Renal cortex interstitium (tissue), 11 donors: ENCODE measurements at regions not wholly inside any gene's neighbourhood (a gene's known extent, or its start where the extent isn't known, plus 50 kb on each side); places are given as distances from the start of the nearest gene placed in this dataset.
A peak's percentile ranks its signal among the peaks of the same experiment; 100 is the strongest.

Experiments used
- DNase-seq, 11 donors: peaks; one replicate each; pipeline ENCODE4 v3.0.0-alpha.2; 2013; ENCODE audit warnings: low read depth in 9 of 11, low spot score in 4 of 11; ENCODE audit errors: extremely low read depth in 1 of 11

- DNase-seq, result no peak
Observed at GRCh38 chr18:2417861-2418610, 153.3 kb downstream of the METTL4 start.

- DNase-seq, result no peak
Observed at GRCh38 chr18:2420367-2420766, 150.9 kb downstream of the METTL4 start.

- no peak for DNase-seq
Observed at GRCh38 chr18:2423761-2424160, 147.5 kb downstream of the METTL4 start.

DNA sequence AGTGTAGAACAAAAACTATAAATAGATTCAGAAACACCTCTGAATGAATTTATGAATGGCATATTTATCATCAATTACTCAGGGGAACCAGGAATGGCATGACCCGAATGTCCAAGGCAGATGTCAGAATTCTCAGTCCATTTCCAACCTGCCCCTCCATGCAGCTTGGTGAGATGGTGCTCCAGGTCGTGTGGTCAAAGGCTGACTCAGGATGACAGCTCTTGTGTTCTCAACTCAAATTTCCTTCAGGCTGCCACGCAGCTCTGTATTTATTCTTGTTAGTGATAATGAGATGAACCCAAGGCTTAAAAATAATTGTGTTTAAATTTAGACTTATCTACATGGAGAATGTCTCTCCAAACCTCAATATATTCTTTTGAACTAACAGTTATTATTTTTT, 146.9 kb downstream of the METTL4 start:
- DNase-seq, result no peak

GRCh38 chr18:2425426-2426317, 145.6 kb downstream of the METTL4 start:
- DNase-seq, result no peak

DNA sequence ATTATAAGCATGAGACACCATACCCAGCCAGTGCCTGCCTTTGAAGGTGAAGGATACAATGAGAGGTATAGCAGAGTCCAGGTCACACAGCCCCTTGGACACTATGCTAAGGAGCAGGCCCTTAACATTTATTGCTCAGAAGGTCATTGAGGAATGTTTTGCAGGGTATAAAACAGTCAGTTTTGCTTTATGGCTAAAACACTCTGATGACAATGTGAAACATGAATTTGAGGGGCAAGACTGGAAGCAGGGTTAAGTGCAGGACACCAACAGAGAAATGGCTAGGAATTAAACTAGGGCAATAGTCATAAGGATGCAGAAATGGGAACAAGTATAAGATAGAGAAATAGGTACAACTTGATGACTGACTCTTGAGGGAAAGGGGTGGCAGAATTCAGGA, 141.1 kb downstream of the METTL4 start:
- no peak for DNase-seq

GRCh38 chr18:2431806-2432205, 139.5 kb downstream of the METTL4 start:
- no peak for DNase-seq

- no peak for DNase-seq
Observed at GRCh38 chr18:2433366-2433765, 137.9 kb downstream of the METTL4 start.

- no peak for DNase-seq
Observed at GRCh38 chr18:2441544-2441943, 129.8 kb downstream of the METTL4 start.

- DNase-seq, result no peak
Observed at GRCh38 chr18:2442006-2442405, 129.3 kb downstream of the METTL4 start.

DNA sequence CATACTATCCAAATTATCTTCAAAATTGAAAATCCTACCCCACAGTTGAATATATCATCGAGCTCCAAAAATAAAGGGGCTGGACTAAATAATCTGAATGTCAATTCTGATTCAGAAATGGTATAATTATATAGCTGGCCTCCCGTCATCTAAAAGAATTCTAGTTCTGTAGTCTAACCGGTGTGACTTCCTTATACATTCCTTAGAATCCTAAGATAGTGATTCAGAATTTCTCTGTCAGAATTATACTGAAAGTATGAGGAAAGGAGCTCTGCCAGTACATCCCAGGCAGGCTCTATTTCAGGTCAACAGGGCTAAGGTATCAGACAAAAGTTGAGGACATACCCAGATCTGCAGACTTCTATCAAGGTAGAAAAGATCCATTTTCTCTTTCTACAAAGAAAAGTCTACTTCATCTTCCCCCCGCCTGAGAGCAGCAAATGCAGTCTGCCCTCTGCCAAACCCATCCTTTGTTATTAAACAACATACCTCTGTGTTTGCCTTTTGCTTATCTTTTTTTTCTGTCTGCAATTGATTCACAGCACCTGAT, 128.5 kb downstream of the METTL4 start:
- DNase-seq, result no peak

GRCh38 chr18:2444201-2444875, 127.0 kb downstream of the METTL4 start:
- DNase-seq, result no peak

DNA sequence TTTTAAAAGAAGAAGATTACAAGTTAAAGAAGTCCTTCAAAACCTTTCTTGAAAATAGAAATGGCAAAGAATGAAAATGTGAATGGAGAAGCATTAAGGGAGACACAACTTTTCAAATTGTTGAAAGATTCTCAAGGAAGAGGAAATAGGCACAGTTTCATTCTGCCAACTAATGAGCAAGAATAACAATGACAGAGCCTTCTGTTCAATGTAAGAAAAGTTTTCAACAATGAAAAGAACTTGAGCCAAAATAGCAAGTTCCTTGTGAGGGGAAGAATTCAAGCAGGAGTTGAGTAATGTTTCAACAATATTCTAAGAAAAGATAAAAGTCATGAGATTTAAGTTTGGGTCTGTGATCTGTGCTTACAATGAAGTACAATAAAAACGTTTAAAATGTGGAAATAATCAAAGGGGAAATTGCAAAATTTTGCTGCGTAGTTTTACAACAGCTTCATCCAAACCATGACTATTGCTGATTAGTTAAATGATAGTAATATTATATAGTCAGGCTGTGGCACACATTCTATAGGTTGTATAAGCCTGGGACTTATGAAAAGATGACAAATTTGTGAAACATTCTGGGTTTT, 122.6 kb downstream of the METTL4 start:
- no peak for DNase-seq

GRCh38 chr18:2451556-2451955, 119.7 kb downstream of the METTL4 start:
- peak in 3 of 11 donors; percentile 2 to 4 (median 2) for DNase-seq

- no peak for DNase-seq
Observed at GRCh38 chr18:2459886-2460285, 111.4 kb downstream of the METTL4 start.

DNA sequence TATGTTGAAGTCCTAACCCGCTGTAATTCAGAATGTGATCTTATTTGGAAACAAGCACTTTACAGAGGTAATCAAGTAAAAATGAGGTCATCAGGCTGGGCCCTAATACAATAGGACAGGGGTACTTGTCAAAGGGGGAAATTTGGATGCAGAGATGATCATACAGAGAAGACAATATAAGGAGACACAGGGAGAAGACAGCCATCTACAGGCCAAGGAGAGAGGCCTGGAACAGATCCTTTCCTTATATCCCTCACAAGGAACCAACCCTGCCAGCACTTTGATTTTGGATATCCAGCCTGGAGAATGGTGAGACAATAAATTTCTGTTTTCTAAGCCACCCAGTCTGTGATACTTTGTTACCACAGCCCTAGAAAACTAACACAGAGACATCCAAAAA, 104.3 kb downstream of the METTL4 start:
- DNase-seq, result no peak

GRCh38 chr18:2468051-2468450, 103.3 kb downstream of the METTL4 start:
- DNase-seq, result no peak

- no peak for DNase-seq
Observed at GRCh38 chr18:2471523-2471922, 99.8 kb downstream of the METTL4 start.

- no peak for DNase-seq
Observed at GRCh38 chr18:2478662-2479061, 92.6 kb downstream of the METTL4 start.
